ENCODE measurements at regions not wholly inside any gene's neighbourhood (a gene's known extent, or its start where the extent isn't known, plus 50 kb on each side); places are given as distances from the start of the nearest gene placed in this dataset.

DNA sequence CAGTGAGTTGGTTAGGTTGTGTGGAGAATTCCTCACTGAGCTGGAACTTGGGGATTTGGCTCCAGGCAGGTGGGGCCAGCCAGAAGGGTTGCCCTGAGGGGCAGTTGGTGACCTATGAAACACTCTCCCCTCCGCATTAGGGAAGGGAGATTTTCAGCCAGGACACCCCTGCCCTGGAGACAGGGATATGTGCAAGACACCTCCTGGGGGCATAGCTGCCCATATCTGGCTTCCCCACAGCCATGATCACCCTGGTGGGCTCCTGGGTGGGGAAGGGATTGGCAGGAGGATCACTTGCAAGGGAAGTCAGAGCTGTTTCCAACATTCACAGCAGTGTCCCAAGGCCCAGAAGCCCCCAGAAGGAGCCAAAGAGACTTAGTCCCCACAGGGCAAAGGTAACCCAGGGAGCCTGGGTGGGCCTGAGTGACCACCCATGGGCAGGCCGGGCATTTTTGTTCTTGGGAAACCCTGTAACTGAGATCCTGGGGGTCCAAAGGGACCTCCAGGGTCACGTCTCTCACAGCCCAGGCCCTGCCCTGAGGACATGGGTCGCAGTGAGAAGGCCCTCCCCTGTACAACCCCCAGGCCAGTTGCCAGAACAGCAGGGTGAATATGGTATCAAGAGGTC, 145.8 kb downstream of the MRPL14 start:
- DNase-seq = no peak

DNA sequence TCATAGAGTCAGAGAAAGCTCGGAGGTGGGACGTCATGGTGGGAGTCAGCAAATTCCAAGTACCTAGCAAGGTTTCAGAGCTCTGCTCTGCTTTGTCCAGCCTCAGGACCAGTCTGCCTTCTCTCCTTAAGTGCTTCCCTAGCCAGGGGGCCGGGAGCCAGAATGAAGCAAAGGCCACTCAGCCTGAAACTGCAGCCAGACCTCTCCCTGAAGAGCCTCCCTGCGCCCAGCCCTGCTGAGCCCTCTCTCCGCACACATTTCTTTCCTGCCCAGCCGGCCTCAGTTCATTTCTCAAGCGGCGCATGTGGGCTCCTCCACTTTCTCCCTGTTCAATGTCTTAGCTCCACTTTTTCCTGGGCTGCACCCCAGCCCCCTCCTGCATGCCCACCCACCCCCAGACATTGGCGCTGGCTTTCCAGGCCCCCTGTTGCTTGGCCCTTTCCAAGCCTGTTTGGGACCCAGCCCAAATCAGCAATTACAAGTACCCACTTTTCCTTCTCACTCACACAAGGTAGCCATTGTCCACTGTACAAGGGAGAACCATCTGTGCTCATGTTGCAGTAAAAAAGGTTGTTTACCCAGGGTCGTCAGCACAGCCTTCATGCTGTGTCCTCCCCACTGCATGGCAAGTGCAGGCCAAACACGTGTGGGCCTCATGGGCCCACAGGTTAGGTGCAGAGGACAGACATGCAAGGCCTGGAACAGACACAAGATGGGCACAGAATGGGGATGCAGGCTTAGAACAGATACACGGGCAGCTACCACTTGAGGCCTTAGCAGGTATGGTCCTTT, 147.1 kb downstream of the MRPL14 start:
- DNase-seq = no peak

DNA sequence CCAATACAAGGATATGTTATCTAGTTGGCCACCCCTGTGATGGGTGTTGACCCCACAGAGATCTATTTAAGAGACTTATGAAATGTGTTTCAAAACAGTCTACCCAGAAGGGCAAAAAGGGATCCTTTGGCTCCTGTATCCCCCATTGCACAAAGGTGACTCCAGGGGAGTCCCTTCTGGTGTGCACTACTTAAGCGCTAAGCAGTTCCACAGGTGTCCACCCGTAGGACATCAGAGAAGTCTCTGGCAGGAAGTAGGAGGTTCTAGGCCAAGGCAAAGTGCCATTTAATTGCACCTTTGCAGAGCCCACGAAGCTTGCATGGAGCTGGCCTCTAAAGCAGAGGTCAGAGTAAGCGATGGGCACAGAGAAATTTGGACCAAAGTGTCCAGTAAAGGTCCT, 147.7 kb downstream of the MRPL14 start:
- no peak for DNase-seq

DNA sequence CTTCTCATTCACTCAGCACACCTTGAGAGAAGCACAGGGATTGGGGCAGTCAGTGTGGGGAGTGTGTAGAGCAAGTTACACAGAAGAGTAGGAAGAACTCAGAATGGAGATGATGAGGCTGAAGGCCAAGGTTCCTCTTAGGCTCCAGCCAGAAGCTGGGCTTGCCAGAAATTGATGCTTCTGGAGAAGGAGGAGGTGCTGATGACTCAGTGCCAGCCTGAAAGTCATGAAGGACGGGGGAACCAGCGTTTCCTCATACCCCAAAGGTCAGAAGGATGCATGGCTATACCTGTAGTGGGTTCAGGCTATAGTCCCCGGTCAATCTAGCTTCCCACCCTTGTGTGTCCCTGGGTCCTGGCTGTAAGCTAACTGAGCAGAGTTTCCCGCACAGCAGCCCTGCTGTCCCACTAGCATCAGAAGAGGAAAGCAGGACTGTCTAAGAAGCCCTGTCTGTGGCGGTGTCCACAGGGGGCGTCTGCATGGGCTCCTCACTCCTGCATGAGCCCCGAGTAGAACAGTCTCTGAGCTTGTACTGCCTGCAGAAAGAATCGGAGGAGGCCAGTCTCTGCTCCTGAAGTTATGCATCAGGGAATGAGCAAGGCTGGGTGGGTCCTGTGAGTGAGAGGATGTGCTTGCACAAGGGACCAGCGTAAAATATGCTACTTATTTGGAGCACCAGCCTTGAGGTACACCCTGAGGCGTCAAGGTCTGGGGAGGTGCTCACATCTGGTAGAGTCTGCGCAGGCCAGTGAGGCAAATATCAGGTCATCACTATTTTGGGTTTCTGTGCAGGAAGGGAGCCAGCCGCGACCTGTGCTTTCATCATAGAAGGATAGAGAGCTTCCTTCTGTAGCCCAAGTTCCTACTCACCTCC, 148.5 kb downstream of the MRPL14 start:
- DNase-seq = no peak

DNA sequence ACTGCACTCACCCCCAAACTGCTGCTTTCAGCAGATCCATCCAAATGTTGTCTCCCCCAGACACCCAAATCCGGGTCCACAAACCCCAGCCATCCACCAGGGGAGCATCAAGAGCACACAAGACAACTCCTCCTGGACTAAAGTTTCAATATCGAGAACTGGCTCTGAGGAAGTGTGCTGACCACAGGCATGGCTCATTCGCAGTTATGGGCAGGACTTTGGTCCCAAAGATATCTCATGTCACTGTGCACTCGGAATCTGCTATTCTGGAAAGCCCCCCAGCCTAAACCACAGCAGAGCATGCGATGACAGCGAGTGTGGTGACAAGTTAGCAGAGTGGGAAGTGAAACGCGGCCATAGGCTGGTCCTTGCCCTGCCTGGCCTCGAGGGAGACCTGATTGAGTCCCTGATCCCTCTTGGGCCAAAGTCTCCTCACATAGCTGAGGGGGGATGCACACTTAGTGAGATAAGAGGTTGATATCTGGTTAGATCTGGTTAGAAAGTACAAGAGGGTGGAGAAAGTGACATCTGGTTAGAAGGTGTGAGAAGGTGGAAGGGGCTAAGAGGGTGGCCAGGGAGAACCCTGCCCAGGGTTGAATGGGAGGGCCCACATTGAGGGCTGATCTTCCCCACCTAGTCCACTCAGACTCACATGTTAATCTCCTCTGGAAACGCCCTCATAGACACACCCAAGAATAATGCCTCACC, 149.7 kb downstream of the MRPL14 start:
- DNase-seq = no peak

DNA sequence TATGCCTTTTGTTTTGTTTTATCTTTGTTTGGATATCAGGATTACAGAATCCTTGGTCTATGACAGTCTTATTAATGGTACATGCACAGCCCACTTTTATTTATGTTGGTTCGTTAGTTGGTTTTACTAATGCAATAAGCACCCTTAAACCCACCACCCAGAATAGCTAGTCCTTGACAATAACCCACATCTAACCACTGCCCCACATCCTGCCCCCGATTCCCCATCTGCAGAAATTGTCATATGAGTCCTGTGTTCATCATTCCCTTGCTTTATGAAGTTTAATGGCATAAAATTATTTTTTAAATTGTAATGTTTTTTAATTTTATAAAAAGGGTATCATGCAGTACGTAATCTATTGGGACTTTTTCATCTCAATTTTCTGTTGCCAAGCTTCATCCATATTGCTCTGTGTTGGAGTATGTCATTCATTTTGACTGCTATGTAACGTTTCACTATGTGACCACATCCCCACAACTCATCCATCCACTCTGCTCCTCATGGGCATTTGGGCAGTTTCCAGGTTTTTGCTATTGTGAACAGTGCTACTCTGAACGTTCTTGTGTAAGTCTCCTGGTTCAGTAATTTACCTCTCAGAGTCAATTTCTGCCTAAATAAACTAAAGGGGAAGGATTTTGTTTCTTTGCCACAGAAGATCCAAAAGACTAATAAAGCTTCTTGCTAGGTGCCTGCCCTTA, 150.4 kb downstream of the MRPL14 start:
- no peak for DNase-seq

DNA sequence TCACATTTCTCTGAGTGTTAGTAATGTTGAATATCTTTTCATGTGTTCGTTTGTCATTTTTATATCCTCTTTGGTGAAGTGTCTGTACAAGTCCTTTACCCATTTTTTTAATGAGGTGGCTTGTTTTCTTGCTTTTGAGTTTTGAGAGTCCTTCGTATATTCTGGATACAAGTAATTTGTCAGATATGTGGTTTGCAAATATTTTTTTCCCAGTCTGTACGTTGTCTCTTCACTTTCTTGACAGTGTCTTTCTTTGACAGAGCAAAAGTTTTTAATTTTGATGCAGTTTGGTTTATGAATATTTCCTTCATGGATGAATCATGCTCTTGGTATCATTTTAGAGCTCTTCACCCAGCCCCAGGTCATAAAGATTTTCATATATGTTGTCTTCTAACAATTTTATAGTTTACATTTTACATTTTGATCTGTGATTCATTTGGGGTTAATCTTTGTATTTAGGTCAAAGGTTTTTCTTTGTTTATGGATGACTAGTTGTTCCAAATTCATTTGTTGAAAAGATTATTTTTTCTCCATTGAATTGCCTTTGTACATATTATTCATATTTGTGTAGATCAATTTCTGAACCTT, 152.5 kb downstream of the MRPL14 start:
- no peak for DNase-seq

DNA sequence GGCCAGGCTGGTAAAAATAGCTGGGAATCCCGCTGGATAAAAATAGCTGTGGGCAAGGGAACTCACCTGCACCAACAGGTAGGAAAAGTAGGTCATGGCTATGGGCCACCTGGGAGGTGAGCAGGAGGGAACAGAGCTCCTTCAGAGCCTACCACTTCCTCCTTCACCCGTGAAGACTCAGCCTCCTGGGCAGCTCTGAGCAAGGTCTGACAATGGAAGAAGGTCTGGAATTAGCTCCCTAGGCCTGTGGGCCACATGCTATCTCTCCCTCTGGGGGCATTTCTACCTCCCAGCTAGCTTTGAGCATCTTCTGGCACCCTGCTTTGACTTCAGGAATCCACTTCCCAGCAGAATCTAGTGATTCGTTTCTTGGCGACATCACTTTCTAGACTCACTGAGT, 153.9 kb downstream of the MRPL14 start:
- no peak for DNase-seq

DNA sequence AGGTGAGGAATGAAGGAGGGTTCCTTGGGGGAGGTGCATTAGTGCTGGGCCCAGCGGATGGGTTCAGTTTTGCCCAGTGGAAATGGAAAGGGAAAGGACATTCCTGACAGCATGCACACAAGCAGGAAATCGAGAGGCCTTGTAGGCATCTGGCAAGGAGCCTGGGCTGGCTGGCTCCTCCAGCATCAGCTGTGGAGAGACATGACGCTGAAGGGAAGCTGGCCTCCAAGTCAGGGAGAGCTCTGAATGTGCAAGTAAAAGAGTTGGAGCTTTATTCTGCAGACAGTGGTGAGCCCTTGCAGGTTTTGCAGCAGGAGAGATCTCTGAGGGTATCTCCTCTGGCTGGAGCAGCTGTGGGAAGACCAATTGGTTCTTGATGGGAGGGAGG, 154.3 kb downstream of the MRPL14 start:
- DNase-seq = peak; percentile 71

DNA sequence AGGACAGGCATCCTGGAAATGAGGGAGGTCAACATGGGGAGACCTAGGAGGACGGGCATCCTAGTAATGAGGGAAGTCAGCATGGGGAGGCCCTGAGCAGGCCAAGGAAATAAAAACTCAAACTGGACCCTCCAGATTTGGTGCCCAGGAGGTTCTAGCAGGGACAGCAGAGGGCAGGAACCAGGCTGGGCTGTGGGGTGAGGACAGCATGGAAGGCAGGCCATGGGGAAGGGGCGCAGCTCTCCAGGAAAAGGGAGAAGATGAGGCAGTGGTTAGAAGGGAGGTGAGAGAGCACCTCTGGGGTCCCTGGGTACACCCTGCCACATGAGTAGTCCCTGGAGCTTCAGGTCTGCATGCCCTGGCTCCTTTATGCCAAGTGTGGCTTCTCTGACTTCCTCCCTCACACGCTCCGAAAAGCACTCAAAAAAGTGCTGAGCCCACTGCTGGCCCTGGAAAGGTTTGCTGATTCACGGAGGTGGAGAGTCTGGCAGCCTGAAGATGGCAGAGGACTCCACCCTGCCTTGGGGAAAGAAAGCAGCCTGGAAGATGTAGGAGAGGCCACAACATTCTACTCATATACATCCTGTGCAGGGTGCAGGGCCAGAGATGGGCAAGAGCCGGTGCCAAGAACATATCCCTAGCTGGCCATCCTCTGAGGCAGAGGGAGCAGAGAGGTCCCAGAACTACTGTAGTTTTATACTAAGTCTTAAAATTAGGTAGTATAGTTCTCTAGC, 154.9 kb downstream of the MRPL14 start:
- DNase-seq = no peak

DNA sequence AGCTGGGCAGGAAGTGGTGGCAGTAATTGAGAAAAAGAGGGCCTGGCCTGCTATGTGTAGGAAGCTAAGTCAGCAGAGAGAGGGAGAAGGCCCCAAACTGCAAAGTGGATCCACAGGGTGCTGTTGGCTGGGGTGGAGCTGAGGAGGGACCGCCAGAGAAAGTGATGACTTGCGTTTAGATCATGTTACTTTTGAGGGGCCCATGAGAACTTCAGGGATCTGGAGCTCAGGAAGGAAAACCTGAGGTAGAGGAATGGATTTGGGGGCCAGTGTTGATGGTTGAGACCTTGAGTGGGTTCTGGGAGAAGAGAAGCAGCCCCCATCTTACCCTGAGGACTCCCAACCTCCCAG, 155.5 kb downstream of the MRPL14 start:
- no peak for DNase-seq

DNA sequence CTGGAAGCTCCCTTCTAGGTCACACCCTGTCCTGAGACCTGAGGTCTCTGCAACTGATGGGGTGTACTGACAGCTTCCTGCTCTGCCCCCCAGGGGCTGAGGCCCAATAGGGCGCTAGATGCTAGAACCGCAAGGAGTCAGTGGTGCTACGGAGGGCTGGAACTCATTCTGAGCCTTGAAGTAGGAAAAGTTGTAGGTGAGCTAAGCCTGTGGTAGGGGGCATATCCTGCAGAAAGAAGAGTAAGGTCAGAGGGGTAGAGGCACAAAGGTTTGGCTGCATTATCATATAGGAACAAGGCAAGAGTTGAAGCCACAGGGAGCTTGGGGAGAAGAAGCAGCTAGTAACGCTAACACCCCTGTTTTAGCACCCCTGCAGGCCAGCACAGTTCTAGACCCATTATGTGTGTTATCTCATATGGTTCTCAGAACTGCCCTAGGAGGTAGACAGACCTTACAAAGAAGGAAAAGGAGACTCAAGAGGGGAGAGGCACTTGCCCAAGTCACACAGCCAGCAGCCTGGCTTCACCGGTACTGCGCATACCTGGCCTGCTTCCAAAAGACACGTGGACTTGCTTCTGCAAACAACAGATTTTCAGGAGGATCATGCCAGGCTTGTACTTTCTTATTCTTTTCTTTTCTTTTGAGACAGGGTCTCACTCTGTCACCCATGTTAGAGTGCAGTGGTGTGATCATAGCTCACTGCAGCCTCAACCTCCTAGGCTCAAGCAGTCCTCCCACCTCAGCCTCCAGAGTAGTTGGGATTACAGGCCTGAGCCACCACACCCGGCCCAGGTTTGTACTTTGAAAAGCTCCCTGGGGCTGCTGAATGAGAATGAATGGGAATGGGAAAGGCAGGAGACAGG, 156.1 kb downstream of the MRPL14 start:
- no peak for DNase-seq

DNA sequence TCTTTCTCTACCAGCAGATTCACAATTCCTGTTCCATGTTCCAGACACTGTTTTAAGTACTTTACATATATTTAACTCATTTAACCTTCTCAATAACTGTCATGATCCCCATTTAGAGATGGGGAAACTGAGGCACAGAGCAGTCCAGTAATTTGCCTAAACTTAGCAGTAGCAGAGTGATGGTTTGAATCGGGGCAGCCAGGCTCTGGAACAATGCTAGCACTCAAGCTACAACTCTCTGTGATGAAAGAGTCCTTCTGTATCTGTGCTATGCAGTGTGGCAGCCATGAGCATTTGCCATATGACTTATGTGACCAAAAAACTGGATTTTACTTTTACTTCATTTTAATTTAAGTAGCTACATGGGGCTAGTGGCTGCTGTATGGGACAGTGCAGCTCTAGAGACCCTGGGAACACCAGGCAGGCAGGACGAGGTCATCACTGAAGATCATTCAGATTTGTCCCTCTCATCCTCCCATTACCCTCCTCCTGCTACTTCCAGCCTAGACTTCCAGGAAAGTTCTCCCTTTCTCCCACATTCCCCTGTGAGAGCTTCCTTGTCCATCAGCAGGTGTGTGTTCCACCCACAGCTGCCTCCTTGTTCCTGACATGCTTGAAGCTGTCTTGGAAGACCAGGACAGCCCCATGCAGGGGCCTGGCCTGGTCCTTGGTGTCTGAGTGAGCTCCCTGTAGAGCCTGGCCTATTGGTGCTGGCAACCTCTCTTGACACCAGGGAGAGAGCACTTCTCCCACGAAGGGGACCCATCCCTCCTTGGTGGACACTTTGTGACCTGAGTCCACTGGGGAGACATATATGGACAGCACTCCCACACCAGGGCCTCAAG, 157.0 kb downstream of the MRPL14 start:
- no peak for DNase-seq

DNA sequence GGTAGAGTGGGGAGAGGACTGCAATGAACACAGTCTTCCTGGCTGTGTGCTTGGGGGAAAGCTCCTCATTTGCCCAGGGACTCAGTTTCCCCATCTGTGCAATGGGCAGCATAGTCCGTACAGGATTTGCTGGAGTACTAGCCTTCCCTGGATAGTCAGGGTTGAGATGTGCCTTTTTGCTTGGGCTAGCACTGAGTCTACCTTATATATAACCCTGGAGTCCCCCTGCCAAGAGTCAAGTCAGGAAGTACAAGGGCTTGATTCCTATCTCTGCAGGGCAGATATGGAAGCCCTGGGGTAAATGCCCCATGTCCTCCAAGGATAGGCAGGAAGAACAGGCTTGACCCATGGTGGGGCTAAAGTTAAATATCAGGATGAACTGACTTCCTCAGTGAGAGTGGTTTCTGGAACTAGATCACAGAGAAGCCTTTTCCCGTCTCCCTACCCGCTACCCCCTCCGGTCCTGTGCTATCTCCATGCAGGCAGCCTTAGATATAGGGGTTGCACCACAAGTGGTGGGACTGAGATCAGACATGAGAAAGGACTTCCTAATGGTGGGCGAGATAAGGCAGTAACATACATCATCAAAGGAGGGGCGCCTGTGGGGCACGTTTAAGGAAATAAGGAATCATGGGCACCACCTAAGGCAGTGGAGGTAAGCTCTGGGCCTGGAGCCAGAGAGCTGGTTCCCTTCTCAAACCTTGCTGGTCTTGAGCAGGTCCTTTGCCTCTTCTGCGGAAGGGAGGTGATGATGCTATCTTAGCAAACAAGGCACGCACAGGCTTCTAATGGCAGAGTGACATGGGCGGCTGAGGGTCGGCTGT, 157.9 kb downstream of the MRPL14 start:
- no peak for DNase-seq

DNA sequence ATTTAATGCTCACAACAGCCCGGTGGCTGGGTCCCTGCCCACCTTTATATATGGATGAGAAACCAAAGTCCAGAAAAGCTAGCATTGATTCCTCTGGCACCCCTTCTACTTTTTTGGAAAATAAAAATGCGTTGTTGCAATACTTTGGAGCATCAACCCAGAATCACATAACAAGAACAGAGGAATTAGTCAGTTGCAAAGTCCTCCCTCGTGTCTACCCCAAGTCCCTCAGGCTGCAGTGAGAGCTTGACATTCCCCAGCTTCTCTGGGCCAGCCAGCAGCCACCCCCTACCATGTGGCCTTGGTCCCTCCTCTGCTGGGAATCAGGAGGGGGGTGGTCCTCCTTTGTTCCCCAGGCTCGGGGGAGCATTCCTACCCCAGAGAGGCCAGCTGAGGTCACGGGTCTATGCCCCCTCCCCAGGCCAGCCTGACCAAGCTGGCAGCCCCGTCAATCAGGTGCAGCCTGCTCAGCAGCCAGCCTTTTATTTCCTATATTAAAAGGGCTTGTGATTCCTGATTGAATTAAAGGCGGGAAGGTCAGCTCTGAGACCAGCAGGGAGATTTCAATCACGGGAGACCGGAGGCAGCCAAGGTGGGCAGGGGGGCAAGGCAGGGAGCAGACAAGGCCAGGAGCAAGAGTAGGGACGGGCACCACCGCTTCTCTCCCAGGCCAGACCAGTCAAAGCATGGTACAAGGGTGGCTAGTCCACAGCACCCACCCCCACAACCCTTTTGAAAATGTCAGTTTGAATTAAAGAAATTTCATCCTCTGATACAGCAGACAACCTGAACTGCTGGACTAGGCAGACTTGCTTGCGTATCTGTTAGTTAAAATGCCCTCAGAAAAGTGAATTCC, 158.9 kb downstream of the MRPL14 start:
- no peak for DNase-seq

DNA sequence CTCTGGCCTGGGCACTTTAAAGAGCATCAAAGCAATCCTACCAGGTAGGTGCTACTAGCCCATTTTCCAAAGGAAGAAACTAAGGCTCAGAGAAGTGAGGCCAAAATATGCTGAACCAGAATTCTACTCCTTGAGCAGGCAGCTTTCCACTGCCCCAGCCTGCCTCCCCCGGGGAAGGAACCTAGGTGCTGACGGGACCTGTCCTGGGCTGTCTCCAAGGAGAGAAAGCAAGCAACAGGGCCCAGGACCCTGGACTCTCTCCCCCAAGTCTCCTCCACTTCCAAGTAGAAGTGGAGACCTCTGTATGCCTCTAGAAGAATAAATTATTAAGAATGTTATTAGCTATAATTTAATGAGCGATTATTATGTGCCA, 159.5 kb downstream of the MRPL14 start:
- DNase-seq = no peak

Data from dermis blood vessel endothelial cell (primary cell).